ENCODE measurements at regions not wholly inside any gene's neighbourhood (a gene's known extent, or its start where the extent isn't known, plus 50 kb on each side); places are given as distances from the start of the nearest gene placed in this dataset.

DNA sequence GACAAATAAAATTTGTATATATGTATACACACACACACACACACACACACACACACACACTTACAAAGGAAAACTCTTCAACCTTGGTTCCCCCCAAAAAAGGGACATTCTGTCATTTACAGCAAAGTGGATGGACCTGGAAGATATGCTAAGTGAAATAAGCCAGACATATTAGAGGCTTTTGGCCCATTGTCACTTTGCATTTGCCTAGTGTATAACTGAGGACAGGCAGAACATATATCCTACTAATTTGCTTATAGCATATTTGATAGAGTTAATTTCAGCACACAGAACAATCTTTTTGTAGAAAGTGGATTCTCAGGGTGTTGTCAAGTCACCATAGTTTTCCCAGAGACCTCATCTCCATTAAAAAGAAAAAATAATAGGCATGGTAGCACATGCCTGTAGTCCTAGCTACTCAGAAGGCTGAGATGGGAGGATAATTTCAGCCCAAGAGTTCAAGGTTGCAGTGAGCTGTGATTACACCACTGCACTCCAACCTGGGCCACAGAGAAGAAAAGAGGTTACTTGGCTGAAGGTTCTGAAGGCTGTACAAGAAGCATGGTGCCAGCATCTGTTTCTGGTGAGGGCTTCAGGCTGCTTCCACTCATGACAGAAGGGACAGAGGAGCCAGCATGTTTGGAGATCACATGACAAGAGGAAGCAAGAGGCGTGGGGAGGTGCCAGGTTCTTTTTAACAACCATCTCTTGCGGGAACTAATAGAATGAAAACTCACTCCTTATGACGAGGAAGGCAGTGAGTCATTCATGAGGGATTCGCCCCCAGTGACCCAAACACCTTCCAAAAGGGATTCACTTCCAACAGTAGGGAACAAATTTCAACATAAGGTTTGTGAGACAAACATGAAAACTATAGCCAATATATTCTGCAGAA, 135.6 kb downstream of the TMEM168 start:
- Histone ChIP-seq H3K27me3 (ENCODE audit: control insufficient read depth, insufficient read depth, low read length) (no peaks in the 10 kb centered on the region), H3K36me3 (ENCODE audit: control insufficient read depth, insufficient read depth, low read length) (no peaks in the 10 kb centered on the region), H4K20me1 (ENCODE audit: control insufficient read depth, extremely low read depth, insufficient read depth, low read length) (no peaks in the 10 kb centered on the region), H3K27ac (ENCODE audit: insufficient read depth, low read length) (no peak overlapping the region), H3K79me2 (ENCODE audit: control insufficient read depth, insufficient read depth, low read length) (no peaks in the 10 kb centered on the region), H3K9me3 (ENCODE audit: control insufficient read depth, insufficient read depth, low read depth, low read length) (no peaks in the 10 kb centered on the region), H3K4me1 (ENCODE audit: control insufficient read depth, extremely low read depth, insufficient read depth, low read length) (no peaks in the 10 kb centered on the region), H3K4me2 (ENCODE audit: extremely low read depth, insufficient read depth, low read length) (no peak overlapping the region), H3K9ac (ENCODE audit: insufficient read depth, low read length) (no peak overlapping the region), H2AFZ (ENCODE audit: low read length) (no peak overlapping the region), H3K4me3 (replicated peaks in 1 of 4; ENCODE audit: control extremely low read depth in 1 of 4, insufficient read depth in 1 of 4, low read depth in 3 of 4, low read length in 4 of 4) (no peak overlapping the region)
- DNase-seq (ENCODE audit: low read depth in 2 of 2), result peak; percentile 4 to 52
- no peak for TF ChIP-seq EZH2 (IDR thresholded peaks at IDR 0.05; ENCODE audit: low read length, missing control alignments)
- TF ChIP-seq, protein P1, sequence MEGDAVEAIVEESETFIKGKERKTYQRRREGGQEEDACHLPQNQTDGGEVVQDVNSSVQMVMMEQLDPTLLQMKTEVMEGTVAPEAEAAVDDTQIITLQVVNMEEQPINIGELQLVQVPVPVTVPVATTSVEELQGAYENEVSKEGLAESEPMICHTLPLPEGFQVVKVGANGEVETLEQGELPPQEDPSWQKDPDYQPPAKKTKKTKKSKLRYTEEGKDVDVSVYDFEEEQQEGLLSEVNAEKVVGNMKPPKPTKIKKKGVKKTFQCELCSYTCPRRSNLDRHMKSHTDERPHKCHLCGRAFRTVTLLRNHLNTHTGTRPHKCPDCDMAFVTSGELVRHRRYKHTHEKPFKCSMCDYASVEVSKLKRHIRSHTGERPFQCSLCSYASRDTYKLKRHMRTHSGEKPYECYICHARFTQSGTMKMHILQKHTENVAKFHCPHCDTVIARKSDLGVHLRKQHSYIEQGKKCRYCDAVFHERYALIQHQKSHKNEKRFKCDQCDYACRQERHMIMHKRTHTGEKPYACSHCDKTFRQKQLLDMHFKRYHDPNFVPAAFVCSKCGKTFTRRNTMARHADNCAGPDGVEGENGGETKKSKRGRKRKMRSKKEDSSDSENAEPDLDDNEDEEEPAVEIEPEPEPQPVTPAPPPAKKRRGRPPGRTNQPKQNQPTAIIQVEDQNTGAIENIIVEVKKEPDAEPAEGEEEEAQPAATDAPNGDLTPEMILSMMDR (conservative IDR thresholded peaks at IDR 0.05 in 1 of 2, IDR thresholded peaks at IDR 0.05 in 1 of 2; ENCODE audit: low read depth in 1 of 2, low read length in 2 of 2), result no peak

DNA sequence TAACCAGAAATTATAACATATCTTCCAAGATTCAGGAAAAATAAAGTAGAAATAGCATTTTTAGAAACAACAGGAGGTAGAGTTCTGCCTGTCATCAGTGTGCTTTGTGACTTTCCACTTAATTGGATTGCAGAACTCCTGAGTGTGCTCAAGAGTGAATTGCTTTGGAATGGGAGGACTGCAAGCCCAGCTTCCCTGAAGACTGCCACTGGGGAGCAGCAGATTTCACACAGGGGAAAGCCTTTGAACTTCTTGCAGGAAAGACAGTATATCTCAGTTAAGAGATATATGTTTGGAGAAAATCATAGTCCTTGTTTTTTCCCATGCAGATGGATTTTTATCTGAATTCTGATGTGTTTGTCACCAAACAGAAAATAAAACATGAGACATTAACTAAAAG, 124.5 kb downstream of the TMEM168 start:
- H3K9me3 ChIP-seq (ENCODE audit: control insufficient read depth, insufficient read depth, low read depth, low read length), result no peaks in the 10 kb centered on the region
- no peak for TF ChIP-seq EZH2 (IDR thresholded peaks at IDR 0.05; ENCODE audit: low read length, missing control alignments)
- TF ChIP-seq, protein P1 (conservative IDR thresholded peaks at IDR 0.05 in 1 of 2, IDR thresholded peaks at IDR 0.05 in 1 of 2; ENCODE audit: low read depth in 1 of 2, low read length in 2 of 2), result peak; percentile 22 to 24
- H3K79me2 ChIP-seq (ENCODE audit: control insufficient read depth, insufficient read depth, low read length), result no peaks in the 10 kb centered on the region
- no peaks in the 10 kb centered on the region for H3K4me1 ChIP-seq (ENCODE audit: control insufficient read depth, extremely low read depth, insufficient read depth, low read length)
- no peak overlapping the region for H2AFZ ChIP-seq (ENCODE audit: low read length)
- no peaks in the 10 kb centered on the region for H4K20me1 ChIP-seq (ENCODE audit: control insufficient read depth, extremely low read depth, insufficient read depth, low read length)
- no peak overlapping the region for H3K4me3 ChIP-seq (replicated peaks in 1 of 4; ENCODE audit: control extremely low read depth in 1 of 4, insufficient read depth in 1 of 4, low read depth in 3 of 4, low read length in 4 of 4)
- peak in 1 of 2 donors; percentile 25 for DNase-seq (ENCODE audit: low read depth in 2 of 2)
- H3K9ac ChIP-seq (ENCODE audit: insufficient read depth, low read length), result no peak overlapping the region
- H3K27me3 ChIP-seq (ENCODE audit: control insufficient read depth, insufficient read depth, low read length), result no peaks in the 10 kb centered on the region
- no peaks in the 10 kb centered on the region for H3K36me3 ChIP-seq (ENCODE audit: control insufficient read depth, insufficient read depth, low read length)
- no peak overlapping the region for H3K4me2 ChIP-seq (ENCODE audit: extremely low read depth, insufficient read depth, low read length)
- no peak overlapping the region for H3K27ac ChIP-seq (ENCODE audit: insufficient read depth, low read length)

DNA sequence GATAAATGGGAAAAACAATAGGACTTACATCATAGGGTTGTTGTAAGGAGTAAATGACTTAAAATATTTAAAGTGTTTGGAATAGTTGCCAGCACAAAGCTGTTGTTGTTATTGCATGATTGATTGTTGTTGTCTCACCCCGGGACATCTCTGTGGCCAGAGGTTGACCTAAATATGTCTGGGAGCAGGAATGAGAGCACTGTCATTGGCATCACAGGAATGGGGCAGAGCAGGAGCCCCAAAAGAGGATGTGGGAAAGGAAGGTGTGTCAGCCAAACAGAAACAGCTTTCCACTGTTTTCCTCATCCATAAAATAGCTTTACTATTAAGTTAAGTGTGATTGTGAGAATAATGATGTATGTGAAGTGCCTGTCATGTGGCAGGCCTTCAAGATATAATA, 121.6 kb downstream of the TMEM168 start:
- H3K27me3 ChIP-seq (ENCODE audit: control insufficient read depth, insufficient read depth, low read length), result no peaks in the 10 kb centered on the region

More for the DNA sequence above, 121.6 kb downstream of the TMEM168 start:
- Histone ChIP-seq H3K4me2 (ENCODE audit: extremely low read depth, insufficient read depth, low read length) (no peak overlapping the region), H3K9me3 (ENCODE audit: control insufficient read depth, insufficient read depth, low read depth, low read length) (no peaks in the 10 kb centered on the region), H3K27ac (ENCODE audit: insufficient read depth, low read length) (no peak overlapping the region), H3K4me1 (ENCODE audit: control insufficient read depth, extremely low read depth, insufficient read depth, low read length) (no peaks in the 10 kb centered on the region), H3K36me3 (ENCODE audit: control insufficient read depth, insufficient read depth, low read length) (no peaks in the 10 kb centered on the region), H3K79me2 (ENCODE audit: control insufficient read depth, insufficient read depth, low read length) (no peaks in the 10 kb centered on the region), H3K4me3 (replicated peaks in 1 of 4; ENCODE audit: control extremely low read depth in 1 of 4, insufficient read depth in 1 of 4, low read depth in 3 of 4, low read length in 4 of 4) (no peak overlapping the region), H4K20me1 (ENCODE audit: control insufficient read depth, extremely low read depth, insufficient read depth, low read length) (no peaks in the 10 kb centered on the region), H3K9ac (ENCODE audit: insufficient read depth, low read length) (no peak overlapping the region), H2AFZ (ENCODE audit: low read length) (no peak overlapping the region)
- TF ChIP-seq, protein P1 (conservative IDR thresholded peaks at IDR 0.05 in 1 of 2, IDR thresholded peaks at IDR 0.05 in 1 of 2; ENCODE audit: low read depth in 1 of 2, low read length in 2 of 2), result no peak
- no peak for TF ChIP-seq EZH2 (IDR thresholded peaks at IDR 0.05; ENCODE audit: low read length, missing control alignments)
- no peak for DNase-seq (ENCODE audit: low read depth in 2 of 2)

Measured in fibroblast of lung (primary cell).